ENCODE measurements at regions not wholly inside any gene's neighbourhood (a gene's known extent, or its start where the extent isn't known, plus 50 kb on each side); places are given as distances from the start of the nearest gene placed in this dataset.

DNA sequence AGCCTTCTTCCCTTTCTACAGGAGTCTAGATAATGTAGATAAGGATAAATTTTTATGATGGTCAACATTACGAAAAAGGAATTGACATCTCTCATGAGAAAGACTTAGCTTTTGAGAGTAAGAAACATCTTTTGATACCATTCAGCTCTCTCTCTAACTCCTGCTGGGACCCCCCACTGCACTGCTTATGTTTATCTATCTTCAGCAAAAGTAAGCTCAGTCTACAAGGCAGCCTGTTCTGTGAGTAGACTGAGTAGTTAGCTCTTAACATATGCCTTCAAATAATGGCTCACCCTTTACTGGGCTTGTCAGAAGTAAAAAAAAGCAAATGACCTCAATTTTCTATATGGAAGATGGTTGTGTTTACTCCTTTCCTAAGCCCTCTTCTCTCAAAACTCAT lies 372.2 kb upstream of the CDH11 start:
- TF ChIP-seq REST (IDR thresholded peaks at IDR 0.05; ENCODE audit: insufficient replicate concordance, low read depth) = no peak
- TF ChIP-seq POLR2AphosphoS5 (IDR thresholded peaks at IDR 0.05; ENCODE audit: low read depth) = no peak
- no peak for TF ChIP-seq CTCF (IDR thresholded peaks at IDR 0.05; ENCODE audit: insufficient read depth, low read length)
- no peak for TF ChIP-seq GABPA (IDR thresholded peaks at IDR 0.05; ENCODE audit: low read depth)
- no peak for TF ChIP-seq SPI1 (IDR thresholded peaks at IDR 0.05; ENCODE audit: borderline replicate concordance, low read depth)
